ENCODE measurements at regions not wholly inside any gene's neighbourhood (a gene's known extent, or its start where the extent isn't known, plus 50 kb on each side); places are given as distances from the start of the nearest gene placed in this dataset.

- TF ChIP-seq REST (IDR thresholded peaks at IDR 0.05; ENCODE audit: low read depth, low read length) = no peak
- TF ChIP-seq MEF2B (IDR thresholded peaks at IDR 0.05; ENCODE audit: partially characterized antibody, poor library complexity, severe bottlenecking) = peak; percentile 27
- TF ChIP-seq CHD2 (IDR thresholded peaks at IDR 0.05; ENCODE audit: borderline replicate concordance, low read depth, low read length) = no peak
- TF ChIP-seq, protein P1, sequence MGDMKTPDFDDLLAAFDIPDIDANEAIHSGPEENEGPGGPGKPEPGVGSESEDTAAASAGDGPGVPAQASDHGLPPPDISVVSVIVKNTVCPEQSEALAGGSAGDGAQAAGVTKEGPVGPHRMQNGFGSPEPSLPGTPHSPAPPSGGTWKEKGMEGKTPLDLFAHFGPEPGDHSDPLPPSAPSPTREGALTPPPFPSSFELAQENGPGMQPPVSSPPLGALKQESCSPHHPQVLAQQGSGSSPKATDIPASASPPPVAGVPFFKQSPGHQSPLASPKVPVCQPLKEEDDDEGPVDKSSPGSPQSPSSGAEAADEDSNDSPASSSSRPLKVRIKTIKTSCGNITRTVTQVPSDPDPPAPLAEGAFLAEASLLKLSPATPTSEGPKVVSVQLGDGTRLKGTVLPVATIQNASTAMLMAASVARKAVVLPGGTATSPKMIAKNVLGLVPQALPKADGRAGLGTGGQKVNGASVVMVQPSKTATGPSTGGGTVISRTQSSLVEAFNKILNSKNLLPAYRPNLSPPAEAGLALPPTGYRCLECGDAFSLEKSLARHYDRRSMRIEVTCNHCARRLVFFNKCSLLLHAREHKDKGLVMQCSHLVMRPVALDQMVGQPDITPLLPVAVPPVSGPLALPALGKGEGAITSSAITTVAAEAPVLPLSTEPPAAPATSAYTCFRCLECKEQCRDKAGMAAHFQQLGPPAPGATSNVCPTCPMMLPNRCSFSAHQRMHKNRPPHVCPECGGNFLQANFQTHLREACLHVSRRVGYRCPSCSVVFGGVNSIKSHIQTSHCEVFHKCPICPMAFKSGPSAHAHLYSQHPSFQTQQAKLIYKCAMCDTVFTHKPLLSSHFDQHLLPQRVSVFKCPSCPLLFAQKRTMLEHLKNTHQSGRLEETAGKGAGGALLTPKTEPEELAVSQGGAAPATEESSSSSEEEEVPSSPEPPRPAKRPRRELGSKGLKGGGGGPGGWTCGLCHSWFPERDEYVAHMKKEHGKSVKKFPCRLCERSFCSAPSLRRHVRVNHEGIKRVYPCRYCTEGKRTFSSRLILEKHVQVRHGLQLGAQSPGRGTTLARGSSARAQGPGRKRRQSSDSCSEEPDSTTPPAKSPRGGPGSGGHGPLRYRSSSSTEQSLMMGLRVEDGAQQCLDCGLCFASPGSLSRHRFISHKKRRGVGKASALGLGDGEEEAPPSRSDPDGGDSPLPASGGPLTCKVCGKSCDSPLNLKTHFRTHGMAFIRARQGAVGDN (IDR thresholded peaks at IDR 0.05) = no peak
- TF ChIP-seq, protein P2, sequence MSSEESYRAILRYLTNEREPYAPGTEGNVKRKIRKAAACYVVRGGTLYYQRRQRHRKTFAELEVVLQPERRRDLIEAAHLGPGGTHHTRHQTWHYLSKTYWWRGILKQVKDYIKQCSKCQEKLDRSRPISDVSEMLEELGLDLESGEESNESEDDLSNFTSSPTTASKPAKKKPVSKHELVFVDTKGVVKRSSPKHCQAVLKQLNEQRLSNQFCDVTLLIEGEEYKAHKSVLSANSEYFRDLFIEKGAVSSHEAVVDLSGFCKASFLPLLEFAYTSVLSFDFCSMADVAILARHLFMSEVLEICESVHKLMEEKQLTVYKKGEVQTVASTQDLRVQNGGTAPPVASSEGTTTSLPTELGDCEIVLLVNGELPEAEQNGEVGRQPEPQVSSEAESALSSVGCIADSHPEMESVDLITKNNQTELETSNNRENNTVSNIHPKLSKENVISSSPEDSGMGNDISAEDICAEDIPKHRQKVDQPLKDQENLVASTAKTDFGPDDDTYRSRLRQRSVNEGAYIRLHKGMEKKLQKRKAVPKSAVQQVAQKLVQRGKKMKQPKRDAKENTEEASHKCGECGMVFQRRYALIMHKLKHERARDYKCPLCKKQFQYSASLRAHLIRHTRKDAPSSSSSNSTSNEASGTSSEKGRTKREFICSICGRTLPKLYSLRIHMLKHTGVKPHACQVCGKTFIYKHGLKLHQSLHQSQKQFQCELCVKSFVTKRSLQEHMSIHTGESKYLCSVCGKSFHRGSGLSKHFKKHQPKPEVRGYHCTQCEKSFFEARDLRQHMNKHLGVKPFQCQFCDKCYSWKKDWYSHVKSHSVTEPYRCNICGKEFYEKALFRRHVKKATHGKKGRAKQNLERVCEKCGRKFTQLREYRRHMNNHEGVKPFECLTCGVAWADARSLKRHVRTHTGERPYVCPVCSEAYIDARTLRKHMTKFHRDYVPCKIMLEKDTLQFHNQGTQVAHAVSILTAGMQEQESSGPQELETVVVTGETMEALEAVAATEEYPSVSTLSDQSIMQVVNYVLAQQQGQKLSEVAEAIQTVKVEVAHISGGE (CRISPR knock-in tag; IDR thresholded peaks at IDR 0.05) = no peak
- TF ChIP-seq, protein P3, sequence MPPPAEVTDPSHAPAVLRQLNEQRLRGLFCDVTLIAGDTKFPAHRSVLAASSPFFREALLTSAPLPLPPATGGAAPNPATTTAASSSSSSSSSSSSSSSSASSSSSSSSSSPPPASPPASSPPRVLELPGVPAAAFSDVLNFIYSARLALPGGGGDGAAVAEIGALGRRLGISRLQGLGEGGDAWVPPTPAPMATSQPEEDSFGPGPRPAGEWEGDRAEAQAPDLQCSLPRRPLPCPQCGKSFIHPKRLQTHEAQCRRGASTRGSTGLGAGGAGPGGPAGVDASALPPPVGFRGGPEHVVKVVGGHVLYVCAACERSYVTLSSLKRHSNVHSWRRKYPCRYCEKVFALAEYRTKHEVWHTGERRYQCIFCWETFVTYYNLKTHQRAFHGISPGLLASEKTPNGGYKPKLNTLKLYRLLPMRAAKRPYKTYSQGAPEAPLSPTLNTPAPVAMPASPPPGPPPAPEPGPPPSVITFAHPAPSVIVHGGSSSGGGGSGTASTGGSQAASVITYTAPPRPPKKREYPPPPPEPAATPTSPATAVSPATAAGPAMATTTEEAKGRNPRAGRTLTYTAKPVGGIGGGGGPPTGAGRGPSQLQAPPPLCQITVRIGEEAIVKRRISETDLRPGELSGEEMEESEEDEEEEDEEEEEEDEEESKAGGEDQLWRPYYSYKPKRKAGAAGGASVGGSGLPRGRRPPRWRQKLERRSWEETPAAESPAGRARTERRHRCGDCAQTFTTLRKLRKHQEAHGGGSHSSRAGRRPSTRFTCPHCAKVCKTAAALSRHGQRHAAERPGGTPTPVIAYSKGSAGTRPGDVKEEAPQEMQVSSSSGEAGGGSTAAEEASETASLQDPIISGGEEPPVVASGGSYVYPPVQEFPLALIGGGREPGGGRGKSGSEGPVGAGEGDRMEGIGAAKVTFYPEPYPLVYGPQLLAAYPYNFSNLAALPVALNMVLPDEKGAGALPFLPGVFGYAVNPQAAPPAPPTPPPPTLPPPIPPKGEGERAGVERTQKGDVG (CRISPR knock-in tag; IDR thresholded peaks at IDR 0.05) = no peak
- TF ChIP-seq SRF (IDR thresholded peaks at IDR 0.05; ENCODE audit: low read depth in 2 of 2, low read length in 2 of 2) = no peak
- no peak for TF ChIP-seq POLR2AphosphoS2 (IDR thresholded peaks at IDR 0.05; ENCODE audit: low read depth, low read length)
- no peak for TF ChIP-seq RAD21 (IDR thresholded peaks at IDR 0.05; ENCODE audit: insufficient read depth, low read depth, low read length)
- TF ChIP-seq, protein P4, sequence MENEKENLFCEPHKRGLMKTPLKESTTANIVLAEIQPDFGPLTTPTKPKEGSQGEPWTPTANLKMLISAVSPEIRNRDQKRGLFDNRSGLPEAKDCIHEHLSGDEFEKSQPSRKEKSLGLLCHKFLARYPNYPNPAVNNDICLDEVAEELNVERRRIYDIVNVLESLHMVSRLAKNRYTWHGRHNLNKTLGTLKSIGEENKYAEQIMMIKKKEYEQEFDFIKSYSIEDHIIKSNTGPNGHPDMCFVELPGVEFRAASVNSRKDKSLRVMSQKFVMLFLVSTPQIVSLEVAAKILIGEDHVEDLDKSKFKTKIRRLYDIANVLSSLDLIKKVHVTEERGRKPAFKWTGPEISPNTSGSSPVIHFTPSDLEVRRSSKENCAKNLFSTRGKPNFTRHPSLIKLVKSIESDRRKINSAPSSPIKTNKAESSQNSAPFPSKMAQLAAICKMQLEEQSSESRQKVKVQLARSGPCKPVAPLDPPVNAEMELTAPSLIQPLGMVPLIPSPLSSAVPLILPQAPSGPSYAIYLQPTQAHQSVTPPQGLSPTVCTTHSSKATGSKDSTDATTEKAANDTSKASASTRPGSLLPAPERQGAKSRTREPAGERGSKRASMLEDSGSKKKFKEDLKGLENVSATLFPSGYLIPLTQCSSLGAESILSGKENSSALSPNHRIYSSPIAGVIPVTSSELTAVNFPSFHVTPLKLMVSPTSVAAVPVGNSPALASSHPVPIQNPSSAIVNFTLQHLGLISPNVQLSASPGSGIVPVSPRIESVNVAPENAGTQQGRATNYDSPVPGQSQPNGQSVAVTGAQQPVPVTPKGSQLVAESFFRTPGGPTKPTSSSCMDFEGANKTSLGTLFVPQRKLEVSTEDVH (IDR thresholded peaks at IDR 0.05; ENCODE audit: low read depth, partially characterized antibody) = no peak
- no peak for TF ChIP-seq CHD1 (IDR thresholded peaks at IDR 0.05; ENCODE audit: low read depth, low read length)
- no peak for TF ChIP-seq EZH2 (IDR thresholded peaks at IDR 0.05; ENCODE audit: borderline replicate concordance, control insufficient read depth, low read depth, low read length)
Measured at GRCh38 chr5:14996997-14997396, 125.4 kb upstream of the ANKH start (continued).
